COLO668 (cell line): ENCODE measurements at regions not wholly inside any gene's neighbourhood (a gene's known extent, or its start where the extent isn't known, plus 50 kb on each side); places are given as distances from the start of the nearest gene placed in this dataset.
"Not testable (repeated sequence)": the region's sequence is repeated elsewhere in the genome, so short reads cannot be mapped to it uniquely, and the experiment has no call there.

ENCODE experiments used
- DNase-seq: peaks from one replicate; lab custom pipeline; 2025; ENCODE audit not compliant: unreplicated experiment; lab: John Stamatoyannopoulos, UW

- no peak for DNase-seq
These were observed 305.2 kb upstream of the PRKCQ start for GRCh38 chr10:6885284-6885683.

GRCh38 chr10:6881987-6882386, 301.9 kb upstream of the PRKCQ start:
- DNase-seq, result no peak

GRCh38 chr10:6877722-6878392, 297.8 kb upstream of the PRKCQ start:
- DNase-seq, result no peak

GRCh38 chr10:6877336-6877721, 297.3 kb upstream of the PRKCQ start:
- DNase-seq, result no peak

- no peak for DNase-seq
These were observed 295.3 kb upstream of the PRKCQ start for GRCh38 chr10:6875269-6875865.

GRCh38 chr10:6871128-6871527, 291.1 kb upstream of the PRKCQ start:
- no peak for DNase-seq

GRCh38 chr10:6868036-6868725, 288.1 kb upstream of the PRKCQ start:
- no peak for DNase-seq

GRCh38 chr10:6866757-6867156, 286.7 kb upstream of the PRKCQ start:
- no peak for DNase-seq

- DNase-seq, result no peak
These were observed 284.1 kb upstream of the PRKCQ start for GRCh38 chr10:6864142-6864541.

- DNase-seq, result no peak
These were observed 283.3 kb upstream of the PRKCQ start for GRCh38 chr10:6863381-6863780.

GRCh38 chr10:6850452-6850851, 270.4 kb upstream of the PRKCQ start:
- no peak for DNase-seq

- DNase-seq, result no peak
These were observed 267.5 kb upstream of the PRKCQ start for GRCh38 chr10:6847561-6847960.

GRCh38 chr10:6843894-6844650, 264.0 kb upstream of the PRKCQ start:
- no peak for DNase-seq

- DNase-seq, result no peak
These were observed 263.4 kb upstream of the PRKCQ start for GRCh38 chr10:6843481-6843881.

GRCh38 chr10:6842722-6843121, 262.6 kb upstream of the PRKCQ start:
- DNase-seq, result no peak

GRCh38 chr10:6841761-6842160, 261.7 kb upstream of the PRKCQ start:
- no peak for DNase-seq

- no peak for DNase-seq
These were observed 260.7 kb upstream of the PRKCQ start for GRCh38 chr10:6840766-6841165.

- no peak for DNase-seq
These were observed 260.2 kb upstream of the PRKCQ start for GRCh38 chr10:6840201-6840691.

GRCh38 chr10:6838118-6838517, 258.0 kb upstream of the PRKCQ start:
- no peak for DNase-seq

- DNase-seq, result no peak
These were observed 253.5 kb upstream of the PRKCQ start for GRCh38 chr10:6833458-6834011.

GRCh38 chr10:6830981-6831380, 250.9 kb upstream of the PRKCQ start:
- DNase-seq, result not testable (repeated sequence)
